Adrenal gland (tissue), 9 donors: ENCODE measurements at regions not wholly inside any gene's neighbourhood (a gene's known extent, or its start where the extent isn't known, plus 50 kb on each side); places are given as distances from the start of the nearest gene placed in this dataset.

Experiments
- DNase-seq, 7 donors: peaks; one replicate each; pipeline ENCODE4 v3.0.0-alpha.2; 2019 to 2020
- H3K27ac ChIP-seq, 5 donors: fragments of 200-600 bp; sonication (generic) in 4 of 5; 1 replicate in 3 of 5; 2 replicates in 2 of 5; pipeline versions ENCODE4 v1.5.1 to v1.8.0; 2016 to 2020; ENCODE audit warnings: mild to moderate bottlenecking in 1 of 5
- H3K27me3 ChIP-seq: fragments of 200-600 bp; 2 replicates; pipeline ENCODE4 v1.8.0; 2021
- H3K36me3 ChIP-seq, 2 donors: fragments of 200-600 bp; replicated peaks in 1 of 2; 1 replicate in 1 of 2; 2 replicates in 1 of 2; pipeline versions ENCODE4 v1.5.1 to v1.8.0; 2018 to 2022
- H3K4me1 ChIP-seq, 2 donors: fragments of 200-600 bp; replicated peaks in 1 of 2; 1 replicate in 1 of 2; 2 replicates in 1 of 2; pipeline versions ENCODE4 v1.5.1 to v1.8.0; 2018 to 2021
- H3K4me3 ChIP-seq, 4 donors: fragments of 200-600 bp; sonication (generic) in 3 of 4; one replicate each; pipeline ENCODE4 v1.5.1; 2016 to 2018
- H3K9me3 ChIP-seq, 3 donors: fragments of 200-600 bp; sonication (generic) in 1 of 3; replicated peaks in 1 of 3; 1 replicate in 2 of 3; 2 replicates in 1 of 3; pipeline versions ENCODE4 v1.5.1 to v1.8.0; 2016 to 2021
- POLR2A ChIP-seq, 2 donors: fragments of 450-650 bp; IDR thresholded peaks; one replicate each; pipeline ENCODE4 v1.6.1; 2017; ENCODE audit warnings: antibody characterized with exemption in 2 of 2, mild to moderate bottlenecking in 2 of 2, moderate library complexity in 1 of 2
- WGBS, 4 donors: extraction: QIAGEN DNeasy Blood & Tissue Kit in 2 of 4; methylation state at CpG; one replicate each; pipeline versions ENCODE4 v1.1.5 to v1.1.7; 2013 to 2017; 5-methylcytosine and 5-hydroxymethylcytosine counted together
- intact Hi-C, 2 donors: fragments of 100-400 bp; cut with DNase I; formaldehyde crosslinking; loops; one replicate each; pipeline versions ENCODE4 v1.14.1 to v1.15.0; 2022 to 2023
- TF ChIP-seq, protein P1 (sequence below), 6 experiments: fragments of 450-650 bp in 4 of 6; fragments of 200-600 bp in 2 of 6; sonication (generic) in 1 of 6; IDR thresholded peaks; 1 replicate in 5 of 6; 2 replicates in 1 of 6; pipeline versions ENCODE4 v1.5.1 to v1.8.0; 2016 to 2021; ENCODE audit warnings: antibody characterized with exemption in 6 of 6, mild to moderate bottlenecking in 2 of 6, moderate library complexity in 1 of 6
- donor health status: healthy with polysubstance abuse.
- donor health status: Bipolar disorder and iron deficiency.
- donor health status: DM: yes; HTN: yes; CAD: no.
- donor health status: DM: no; HTN: no; CAD: no.
- donor health status: DM: no; HTN: no; CAD: no.

- DNase-seq = no peak
- no peaks in the 10 kb centered on the region for H3K36me3 ChIP-seq
- H3K4me1 ChIP-seq = no peaks in the 10 kb centered on the region
- no peak overlapping the region for H3K27ac ChIP-seq
- no peaks in the 10 kb centered on the region for H3K27me3 ChIP-seq
- TF ChIP-seq, protein P1, sequence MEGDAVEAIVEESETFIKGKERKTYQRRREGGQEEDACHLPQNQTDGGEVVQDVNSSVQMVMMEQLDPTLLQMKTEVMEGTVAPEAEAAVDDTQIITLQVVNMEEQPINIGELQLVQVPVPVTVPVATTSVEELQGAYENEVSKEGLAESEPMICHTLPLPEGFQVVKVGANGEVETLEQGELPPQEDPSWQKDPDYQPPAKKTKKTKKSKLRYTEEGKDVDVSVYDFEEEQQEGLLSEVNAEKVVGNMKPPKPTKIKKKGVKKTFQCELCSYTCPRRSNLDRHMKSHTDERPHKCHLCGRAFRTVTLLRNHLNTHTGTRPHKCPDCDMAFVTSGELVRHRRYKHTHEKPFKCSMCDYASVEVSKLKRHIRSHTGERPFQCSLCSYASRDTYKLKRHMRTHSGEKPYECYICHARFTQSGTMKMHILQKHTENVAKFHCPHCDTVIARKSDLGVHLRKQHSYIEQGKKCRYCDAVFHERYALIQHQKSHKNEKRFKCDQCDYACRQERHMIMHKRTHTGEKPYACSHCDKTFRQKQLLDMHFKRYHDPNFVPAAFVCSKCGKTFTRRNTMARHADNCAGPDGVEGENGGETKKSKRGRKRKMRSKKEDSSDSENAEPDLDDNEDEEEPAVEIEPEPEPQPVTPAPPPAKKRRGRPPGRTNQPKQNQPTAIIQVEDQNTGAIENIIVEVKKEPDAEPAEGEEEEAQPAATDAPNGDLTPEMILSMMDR (IDR thresholded peaks at IDR 0.05) = peak in 4 of 6 experiments; percentile 12 to 31 (median 23)
- TF ChIP-seq POLR2A (IDR thresholded peaks at IDR 0.05) = no peak
- H3K4me3 ChIP-seq = no peak overlapping the region
- H3K9me3 ChIP-seq = no peaks in the 10 kb centered on the region
- intact Hi-C loops = no loop called here
- 62 to 88% (median 71%) methylated on average over 1 of the region's 1 CpG for WGBS, 4 donors
These were observed 1016.3 kb upstream of the SEMA6A start for GRCh38 chr5:117590944-117591343.

DNA sequence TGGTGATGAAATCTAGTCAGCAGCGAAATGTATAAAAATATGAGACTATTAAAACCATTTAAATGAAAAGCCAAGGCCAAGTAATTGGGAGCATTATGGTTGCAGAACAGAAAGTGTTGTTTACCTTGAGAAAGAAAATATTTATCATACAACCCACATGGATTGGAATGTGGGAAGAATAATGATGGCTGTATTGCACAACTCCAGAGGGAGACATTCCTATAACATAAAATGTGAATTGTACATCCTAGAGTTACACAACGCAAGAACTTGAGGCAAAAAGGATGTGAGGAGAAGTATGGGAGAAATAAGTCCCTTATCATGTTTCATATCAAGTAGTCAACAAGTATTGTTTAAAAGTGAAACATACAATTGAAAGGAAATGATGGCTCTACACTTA, 1014.0 kb upstream of the SEMA6A start:
- H3K36me3 ChIP-seq = no peaks in the 10 kb centered on the region
- intact Hi-C loops = no loop called here
- WGBS, 4 donors = 57 to 85% (median 78%) methylated on average over 2 of the region's 2 CpGs
- H3K9me3 ChIP-seq = no peaks in the 10 kb centered on the region
- no peak for DNase-seq
- H3K4me3 ChIP-seq = no peak overlapping the region
- H3K27ac ChIP-seq = no peak overlapping the region
- H3K27me3 ChIP-seq = no peaks in the 10 kb centered on the region
- H3K4me1 ChIP-seq = no peaks in the 10 kb centered on the region
- TF ChIP-seq, protein P1 (IDR thresholded peaks at IDR 0.05) = no peak
- TF ChIP-seq POLR2A (IDR thresholded peaks at IDR 0.05) = no peak

DNA sequence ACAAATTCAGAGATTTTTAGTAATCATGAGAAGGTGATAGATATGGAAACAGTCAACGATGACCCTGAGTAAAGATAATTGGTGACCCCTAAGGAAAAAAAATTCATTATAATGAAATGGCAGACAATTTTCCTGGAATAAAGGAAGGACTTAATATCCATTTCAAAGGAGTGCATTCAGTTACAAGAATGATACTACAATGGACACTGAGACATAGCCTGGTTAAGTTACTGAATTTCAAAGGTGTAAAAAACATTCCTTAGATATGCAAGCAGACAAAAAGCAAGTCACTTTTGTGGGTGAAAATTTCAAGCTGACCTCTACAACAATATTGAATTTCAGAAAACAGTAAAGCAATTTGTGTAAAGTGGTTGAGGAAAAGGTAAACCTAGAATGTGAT, 1012.5 kb upstream of the SEMA6A start:
- H3K27me3 ChIP-seq = no peaks in the 10 kb centered on the region
- DNase-seq = no peak
- no peak overlapping the region for H3K27ac ChIP-seq
- TF ChIP-seq POLR2A (IDR thresholded peaks at IDR 0.05) = no peak
- TF ChIP-seq, protein P1 (IDR thresholded peaks at IDR 0.05) = no peak
- WGBS, 4 donors = 77 to 88% (median 86%) methylated on average over 1 of the region's 1 CpG
- no peak overlapping the region for H3K4me3 ChIP-seq
- H3K9me3 ChIP-seq = no peaks in the 10 kb centered on the region
- intact Hi-C loops = no loop called here
- H3K4me1 ChIP-seq = no peaks in the 10 kb centered on the region
- no peaks in the 10 kb centered on the region for H3K36me3 ChIP-seq

GRCh38 chr5:117568622-117569021, 994.0 kb upstream of the SEMA6A start:
- H3K36me3 ChIP-seq = no peaks in the 10 kb centered on the region
- intact Hi-C loops = no loop called here
- TF ChIP-seq, protein P1 (IDR thresholded peaks at IDR 0.05) = no peak
- no peak for TF ChIP-seq POLR2A (IDR thresholded peaks at IDR 0.05)
- no peaks in the 10 kb centered on the region for H3K27me3 ChIP-seq
- H3K4me3 ChIP-seq = no peak overlapping the region
- H3K27ac ChIP-seq = no peak overlapping the region
- H3K9me3 ChIP-seq = no peaks in the 10 kb centered on the region
- WGBS, 4 donors = 71 to 84% (median 76%) methylated on average over 1 of the region's 1 CpG
- no peaks in the 10 kb centered on the region for H3K4me1 ChIP-seq
- no peak for DNase-seq
